ENCODE measurements at regions not wholly inside any gene's neighbourhood (a gene's known extent, or its start where the extent isn't known, plus 50 kb on each side); places are given as distances from the start of the nearest gene placed in this dataset.
A peak's percentile ranks its signal among the peaks of the same experiment; 100 is the strongest.

DNA sequence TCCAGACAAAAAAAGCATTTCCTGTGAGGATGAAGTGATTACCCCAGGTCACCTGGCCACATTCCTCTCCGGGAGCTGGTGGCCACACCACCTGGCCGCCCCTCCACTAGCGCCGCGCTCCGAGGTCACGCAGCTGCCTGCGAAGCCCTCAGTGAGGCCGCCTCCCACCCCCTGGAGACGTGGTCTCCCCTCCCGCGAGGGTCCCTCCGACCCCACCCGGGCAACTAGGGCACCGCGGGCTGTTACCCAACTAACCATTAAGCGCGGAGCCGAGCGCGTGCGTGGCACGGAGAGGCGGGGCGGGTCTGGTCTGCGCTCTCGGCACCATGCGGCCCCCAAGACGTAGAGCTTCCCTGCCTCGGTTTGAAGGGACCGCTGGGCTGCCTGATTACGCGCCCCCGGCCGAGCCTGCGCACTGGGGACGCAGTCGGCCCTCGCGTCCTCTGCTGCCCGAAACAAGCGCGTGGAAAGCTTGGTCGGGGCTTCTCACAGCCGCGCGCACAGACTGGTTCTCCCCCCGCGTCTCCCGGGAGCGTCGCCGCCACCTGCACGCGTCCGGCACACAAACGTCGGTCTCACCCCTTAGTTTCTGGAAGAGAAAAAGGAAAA is 106.5 kb downstream of the SLC16A1 start (continued):
- TF ChIP-seq, protein P1, sequence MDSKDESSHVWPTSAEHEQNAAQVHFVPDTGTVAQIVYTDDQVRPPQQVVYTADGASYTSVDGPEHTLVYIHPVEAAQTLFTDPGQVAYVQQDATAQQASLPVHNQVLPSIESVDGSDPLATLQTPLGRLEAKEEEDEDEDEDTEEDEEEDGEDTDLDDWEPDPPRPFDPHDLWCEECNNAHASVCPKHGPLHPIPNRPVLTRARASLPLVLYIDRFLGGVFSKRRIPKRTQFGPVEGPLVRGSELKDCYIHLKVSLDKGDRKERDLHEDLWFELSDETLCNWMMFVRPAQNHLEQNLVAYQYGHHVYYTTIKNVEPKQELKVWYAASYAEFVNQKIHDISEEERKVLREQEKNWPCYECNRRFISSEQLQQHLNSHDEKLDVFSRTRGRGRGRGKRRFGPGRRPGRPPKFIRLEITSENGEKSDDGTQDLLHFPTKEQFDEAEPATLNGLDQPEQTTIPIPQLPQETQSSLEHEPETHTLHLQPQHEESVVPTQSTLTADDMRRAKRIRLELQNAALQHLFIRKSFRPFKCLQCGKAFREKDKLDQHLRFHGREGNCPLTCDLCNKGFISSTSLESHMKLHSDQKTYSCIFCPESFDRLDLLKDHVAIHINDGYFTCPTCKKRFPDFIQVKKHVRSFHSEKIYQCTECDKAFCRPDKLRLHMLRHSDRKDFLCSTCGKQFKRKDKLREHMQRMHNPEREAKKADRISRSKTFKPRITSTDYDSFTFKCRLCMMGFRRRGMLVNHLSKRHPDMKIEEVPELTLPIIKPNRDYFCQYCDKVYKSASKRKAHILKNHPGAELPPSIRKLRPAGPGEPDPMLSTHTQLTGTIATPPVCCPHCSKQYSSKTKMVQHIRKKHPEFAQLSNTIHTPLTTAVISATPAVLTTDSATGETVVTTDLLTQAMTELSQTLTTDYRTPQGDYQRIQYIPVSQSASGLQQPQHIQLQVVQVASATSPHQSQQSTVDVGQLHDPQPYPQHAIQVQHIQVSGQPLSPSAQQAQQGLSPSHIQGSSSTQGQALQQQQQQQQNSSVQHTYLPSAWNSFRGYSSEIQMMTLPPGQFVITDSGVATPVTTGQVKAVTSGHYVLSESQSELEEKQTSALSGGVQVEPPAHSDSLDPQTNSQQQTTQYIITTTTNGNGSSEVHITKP (tag by site-specific recombination; IDR thresholded peaks at IDR 0.05): no peak
- TF ChIP-seq ZNF701 (tag by site-specific recombination; IDR thresholded peaks at IDR 0.05): no peak
- TF ChIP-seq, protein P2, sequence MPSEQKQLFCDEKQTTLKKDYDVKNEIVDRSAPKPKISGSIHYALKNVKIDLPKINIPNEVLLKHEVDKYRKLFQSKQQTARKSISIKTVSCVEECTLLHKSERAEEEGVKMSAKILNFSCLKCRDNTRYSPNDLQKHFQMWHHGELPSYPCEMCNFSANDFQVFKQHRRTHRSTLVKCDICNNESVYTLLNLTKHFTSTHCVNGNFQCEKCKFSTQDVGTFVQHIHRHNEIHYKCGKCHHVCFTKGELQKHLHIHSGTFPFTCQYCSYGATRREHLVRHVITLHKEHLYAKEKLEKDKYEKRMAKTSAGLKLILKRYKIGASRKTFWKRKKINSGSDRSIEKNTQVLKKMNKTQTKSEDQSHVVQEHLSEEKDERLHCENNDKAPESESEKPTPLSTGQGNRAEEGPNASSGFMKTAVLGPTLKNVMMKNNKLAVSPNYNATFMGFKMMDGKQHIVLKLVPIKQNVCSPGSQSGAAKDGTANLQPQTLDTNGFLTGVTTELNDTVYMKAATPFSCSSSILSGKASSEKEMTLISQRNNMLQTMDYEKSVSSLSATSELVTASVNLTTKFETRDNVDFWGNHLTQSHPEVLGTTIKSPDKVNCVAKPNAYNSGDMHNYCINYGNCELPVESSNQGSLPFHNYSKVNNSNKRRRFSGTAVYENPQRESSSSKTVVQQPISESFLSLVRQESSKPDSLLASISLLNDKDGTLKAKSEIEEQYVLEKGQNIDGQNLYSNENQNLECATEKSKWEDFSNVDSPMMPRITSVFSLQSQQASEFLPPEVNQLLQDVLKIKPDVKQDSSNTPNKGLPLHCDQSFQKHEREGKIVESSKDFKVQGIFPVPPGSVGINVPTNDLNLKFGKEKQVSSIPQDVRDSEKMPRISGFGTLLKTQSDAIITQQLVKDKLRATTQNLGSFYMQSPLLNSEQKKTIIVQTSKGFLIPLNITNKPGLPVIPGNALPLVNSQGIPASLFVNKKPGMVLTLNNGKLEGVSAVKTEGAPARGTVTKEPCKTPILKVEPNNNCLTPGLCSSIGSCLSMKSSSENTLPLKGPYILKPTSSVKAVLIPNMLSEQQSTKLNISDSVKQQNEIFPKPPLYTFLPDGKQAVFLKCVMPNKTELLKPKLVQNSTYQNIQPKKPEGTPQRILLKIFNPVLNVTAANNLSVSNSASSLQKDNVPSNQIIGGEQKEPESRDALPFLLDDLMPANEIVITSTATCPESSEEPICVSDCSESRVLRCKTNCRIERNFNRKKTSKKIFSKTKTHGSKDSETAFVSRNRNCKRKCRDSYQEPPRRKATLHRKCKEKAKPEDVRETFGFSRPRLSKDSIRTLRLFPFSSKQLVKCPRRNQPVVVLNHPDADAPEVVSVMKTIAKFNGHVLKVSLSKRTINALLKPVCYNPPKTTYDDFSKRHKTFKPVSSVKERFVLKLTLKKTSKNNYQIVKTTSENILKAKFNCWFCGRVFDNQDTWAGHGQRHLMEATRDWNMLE (tag by site-specific recombination; conservative IDR thresholded peaks at IDR 0.05; ENCODE audit: low read depth): no peak
- TF ChIP-seq ZNF341 (tag by site-specific recombination; IDR thresholded peaks at IDR 0.05; ENCODE audit: low read depth): 0 out of 2 replicates have a peak, but pooled peaks have one; percentile 22
- TF ChIP-seq SP7 (tag by site-specific recombination; IDR thresholded peaks at IDR 0.05): no peak
- no peak for TF ChIP-seq YY1 (tag by site-specific recombination; IDR thresholded peaks at IDR 0.05)
- TF ChIP-seq, protein P3, sequence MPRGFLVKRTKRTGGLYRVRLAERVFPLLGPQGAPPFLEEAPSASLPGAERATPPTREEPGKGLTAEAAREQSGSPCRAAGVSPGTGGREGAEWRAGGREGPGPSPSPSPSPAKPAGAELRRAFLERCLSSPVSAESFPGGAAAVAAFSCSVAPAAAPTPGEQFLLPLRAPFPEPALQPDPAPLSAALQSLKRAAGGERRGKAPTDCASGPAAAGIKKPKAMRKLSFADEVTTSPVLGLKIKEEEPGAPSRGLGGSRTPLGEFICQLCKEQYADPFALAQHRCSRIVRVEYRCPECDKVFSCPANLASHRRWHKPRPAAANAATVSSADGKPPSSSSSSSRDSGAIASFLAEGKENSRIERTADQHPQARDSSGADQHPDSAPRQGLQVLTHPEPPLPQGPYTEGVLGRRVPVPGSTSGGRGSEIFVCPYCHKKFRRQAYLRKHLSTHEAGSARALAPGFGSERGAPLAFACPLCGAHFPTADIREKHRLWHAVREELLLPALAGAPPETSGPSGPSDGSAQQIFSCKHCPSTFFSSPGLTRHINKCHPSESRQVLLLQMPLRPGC (tag by site-specific recombination; IDR thresholded peaks at IDR 0.05): peak; percentile 36; the same call in 1 of the 2 replicates
- no peak for TF ChIP-seq ZNF426 (tag by site-specific recombination; IDR thresholded peaks at IDR 0.05)
- TF ChIP-seq ZBTB20 (tag by site-specific recombination; IDR thresholded peaks at IDR 0.05): peak; percentile 91
- no peak for TF ChIP-seq GLI4 (tag by site-specific recombination; IDR thresholded peaks at IDR 0.05)
- TF ChIP-seq ZNF791 (tag by site-specific recombination; IDR thresholded peaks at IDR 0.05): no peak
- TF ChIP-seq ZNF140 (tag by site-specific recombination; IDR thresholded peaks at IDR 0.05): no peak
- TF ChIP-seq ZNF548 (tag by site-specific recombination; IDR thresholded peaks at IDR 0.05): no peak
- no peak for TF ChIP-seq ZNF423 (tag by site-specific recombination; IDR thresholded peaks at IDR 0.05)
- TF ChIP-seq, protein P4, sequence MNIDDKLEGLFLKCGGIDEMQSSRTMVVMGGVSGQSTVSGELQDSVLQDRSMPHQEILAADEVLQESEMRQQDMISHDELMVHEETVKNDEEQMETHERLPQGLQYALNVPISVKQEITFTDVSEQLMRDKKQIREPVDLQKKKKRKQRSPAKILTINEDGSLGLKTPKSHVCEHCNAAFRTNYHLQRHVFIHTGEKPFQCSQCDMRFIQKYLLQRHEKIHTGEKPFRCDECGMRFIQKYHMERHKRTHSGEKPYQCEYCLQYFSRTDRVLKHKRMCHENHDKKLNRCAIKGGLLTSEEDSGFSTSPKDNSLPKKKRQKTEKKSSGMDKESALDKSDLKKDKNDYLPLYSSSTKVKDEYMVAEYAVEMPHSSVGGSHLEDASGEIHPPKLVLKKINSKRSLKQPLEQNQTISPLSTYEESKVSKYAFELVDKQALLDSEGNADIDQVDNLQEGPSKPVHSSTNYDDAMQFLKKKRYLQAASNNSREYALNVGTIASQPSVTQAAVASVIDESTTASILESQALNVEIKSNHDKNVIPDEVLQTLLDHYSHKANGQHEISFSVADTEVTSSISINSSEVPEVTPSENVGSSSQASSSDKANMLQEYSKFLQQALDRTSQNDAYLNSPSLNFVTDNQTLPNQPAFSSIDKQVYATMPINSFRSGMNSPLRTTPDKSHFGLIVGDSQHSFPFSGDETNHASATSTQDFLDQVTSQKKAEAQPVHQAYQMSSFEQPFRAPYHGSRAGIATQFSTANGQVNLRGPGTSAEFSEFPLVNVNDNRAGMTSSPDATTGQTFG (tag by site-specific recombination; IDR thresholded peaks at IDR 0.05; ENCODE audit: borderline replicate concordance): no peak
- no peak for TF ChIP-seq ZNF510 (tag by site-specific recombination; IDR thresholded peaks at IDR 0.05; ENCODE audit: insufficient replicate concordance)
- no peak for TF ChIP-seq ZNF596 (tag by site-specific recombination; IDR thresholded peaks at IDR 0.05)
- no peak for TF ChIP-seq EGR2 (tag by site-specific recombination; IDR thresholded peaks at IDR 0.05; ENCODE audit: low read depth)
- TF ChIP-seq ZNF571 (tag by site-specific recombination; IDR thresholded peaks at IDR 0.05): no peak
- 0 out of 2 replicates have a peak, but pooled peaks have one; percentile 29 for TF ChIP-seq ZNF76 (tag by site-specific recombination; IDR thresholded peaks at IDR 0.05; ENCODE audit: borderline replicate concordance, low read depth)
- no peak for TF ChIP-seq ZNF350 (tag by site-specific recombination; IDR thresholded peaks at IDR 0.05)
- TF ChIP-seq ZNF366 (tag by site-specific recombination; conservative IDR thresholded peaks at IDR 0.05): no peak
- TF ChIP-seq ZNF292 (tag by site-specific recombination; IDR thresholded peaks at IDR 0.05; ENCODE audit: borderline replicate concordance, low read depth): no peak
- no peak for TF ChIP-seq ZNF830 (tag by site-specific recombination; IDR thresholded peaks at IDR 0.05; ENCODE audit: low read depth)
- 0 out of 2 replicates have a peak, but pooled peaks have one; percentile 9 for TF ChIP-seq SP2 (tag by site-specific recombination; IDR thresholded peaks at IDR 0.05)
- no peak for TF ChIP-seq ZNF585B (tag by site-specific recombination; IDR thresholded peaks at IDR 0.05)
- TF ChIP-seq ZNF394 (tag by site-specific recombination; IDR thresholded peaks at IDR 0.05; ENCODE audit: borderline replicate concordance): no peak
- TF ChIP-seq ZNF311 (tag by site-specific recombination; IDR thresholded peaks at IDR 0.05; ENCODE audit: borderline replicate concordance): no peak

All from HEK293 (cell line).